A549 (cell line): ENCODE measurements at regions not wholly inside any gene's neighbourhood (a gene's known extent, or its start where the extent isn't known, plus 50 kb on each side); places are given as distances from the start of the nearest gene placed in this dataset.

ENCODE experiments used
- EHMT2 ChIP-seq: fragments of 200-600 bp; sonication (generic); IDR thresholded peaks from 2 replicates; pipeline ENCODE4 v1.6.1; 2016; ENCODE audit warnings: antibody characterized with exemption, low read depth, mild to moderate bottlenecking, moderate library complexity
- JUN ChIP-seq, 2 experiments: fragments of >200 bp; sonication (Bioruptor Twin); formaldehyde crosslinking; IDR thresholded peaks; 2 replicates in 1 of 2; 3 replicates in 1 of 2; pipeline ENCODE4 v1.6.1; 2016 to 2017
- POLR2A ChIP-seq: IDR thresholded peaks from 2 replicates; pipeline ENCODE4 v1.6.1; 2012; ENCODE audit warnings: mild to moderate bottlenecking, low read length
- POLR2AphosphoS2 ChIP-seq: conservative IDR thresholded peaks from 2 replicates; pipeline ENCODE4 v1.6.1; 2012; ENCODE audit warnings: low read length, improper control_type of control experiment, inconsistent platforms
- RAD21 ChIP-seq, 2 experiments: fragments of >200 bp in 1 of 2; sonication (Bioruptor Twin) in 1 of 2; formaldehyde crosslinking in 1 of 2; IDR thresholded peaks in 1 of 2; conservative IDR thresholded peaks in 1 of 2; 2 replicates in 1 of 2; 3 replicates in 1 of 2; pipeline ENCODE4 v1.6.1; 2012 to 2018; ENCODE audit warnings: inconsistent platforms in 1 of 2
- TF ChIP-seq, protein P1 (sequence below): fragments of >200 bp; sonication (Bioruptor Twin); formaldehyde crosslinking; IDR thresholded peaks from 3 replicates; pipeline ENCODE4 v1.5.1; 2016
- TF ChIP-seq, protein P2 (sequence below): fragments of >200 bp; sonication (Bioruptor Twin); formaldehyde crosslinking; IDR thresholded peaks from 2 replicates; pipeline ENCODE4 v1.6.1; 2016
- TF ChIP-seq, protein P3 (sequence below): fragments of 150-350 bp; IDR thresholded peaks from 2 replicates; pipeline ENCODE4 v1.6.1; 2014; ENCODE audit warnings: low read depth, mild to moderate bottlenecking, low read length
- TF ChIP-seq, protein P4 (sequence below): IDR thresholded peaks from 2 replicates; pipeline ENCODE4 v1.6.1; 2012
- TF ChIP-seq, protein P5 (sequence below): IDR thresholded peaks from 2 replicates; pipeline ENCODE4 v1.6.1; 2012

DNA sequence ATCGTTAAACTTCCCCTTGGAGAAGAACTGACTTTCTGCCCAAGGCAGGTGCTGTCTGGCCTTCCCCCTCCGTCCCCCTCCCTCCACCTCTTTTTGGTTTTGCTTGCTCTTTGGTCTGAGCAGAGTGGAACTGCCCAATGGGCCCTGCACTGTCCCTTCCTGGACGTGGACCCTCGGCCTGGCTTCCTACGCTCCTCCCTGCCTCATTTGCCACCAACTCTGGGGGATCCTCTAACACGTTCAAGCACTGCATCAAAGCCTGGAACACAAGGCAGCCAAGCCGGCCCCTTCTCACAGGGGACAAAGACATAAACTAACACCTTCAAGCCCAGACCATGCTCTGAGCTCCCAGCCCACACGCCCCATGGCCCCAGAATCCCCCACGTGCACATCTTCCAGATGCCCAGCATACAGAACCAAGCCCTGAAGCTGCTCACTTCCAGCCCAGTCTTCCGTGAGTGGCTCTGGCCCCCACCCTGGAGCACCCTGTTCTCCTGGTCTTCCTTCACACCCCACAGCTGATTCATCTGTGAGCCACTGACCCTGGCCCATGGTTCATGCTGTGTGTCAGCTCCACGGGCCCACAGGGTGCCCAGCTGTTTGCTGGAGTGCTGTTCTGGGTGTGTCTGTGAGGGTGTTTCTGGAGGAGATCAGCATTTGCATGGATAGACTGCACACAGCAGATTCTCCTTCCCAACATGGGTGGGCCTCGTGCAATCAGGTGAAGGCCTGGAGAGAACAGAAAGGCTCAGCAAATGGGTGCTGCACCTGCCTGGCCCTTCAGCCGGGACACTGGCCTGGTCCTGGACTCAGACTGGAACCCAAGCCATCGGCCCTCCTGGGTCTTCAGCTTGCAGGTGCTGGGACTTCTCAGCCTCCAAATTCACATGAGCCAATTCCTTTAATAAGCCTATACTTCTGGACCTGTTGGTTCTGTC, 247.1 kb upstream of the SALL3 start:
- TF ChIP-seq POLR2A, result no peak
- TF ChIP-seq, protein P1, sequence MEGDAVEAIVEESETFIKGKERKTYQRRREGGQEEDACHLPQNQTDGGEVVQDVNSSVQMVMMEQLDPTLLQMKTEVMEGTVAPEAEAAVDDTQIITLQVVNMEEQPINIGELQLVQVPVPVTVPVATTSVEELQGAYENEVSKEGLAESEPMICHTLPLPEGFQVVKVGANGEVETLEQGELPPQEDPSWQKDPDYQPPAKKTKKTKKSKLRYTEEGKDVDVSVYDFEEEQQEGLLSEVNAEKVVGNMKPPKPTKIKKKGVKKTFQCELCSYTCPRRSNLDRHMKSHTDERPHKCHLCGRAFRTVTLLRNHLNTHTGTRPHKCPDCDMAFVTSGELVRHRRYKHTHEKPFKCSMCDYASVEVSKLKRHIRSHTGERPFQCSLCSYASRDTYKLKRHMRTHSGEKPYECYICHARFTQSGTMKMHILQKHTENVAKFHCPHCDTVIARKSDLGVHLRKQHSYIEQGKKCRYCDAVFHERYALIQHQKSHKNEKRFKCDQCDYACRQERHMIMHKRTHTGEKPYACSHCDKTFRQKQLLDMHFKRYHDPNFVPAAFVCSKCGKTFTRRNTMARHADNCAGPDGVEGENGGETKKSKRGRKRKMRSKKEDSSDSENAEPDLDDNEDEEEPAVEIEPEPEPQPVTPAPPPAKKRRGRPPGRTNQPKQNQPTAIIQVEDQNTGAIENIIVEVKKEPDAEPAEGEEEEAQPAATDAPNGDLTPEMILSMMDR, result no peak
- no peak for TF ChIP-seq EHMT2
- no peak for TF ChIP-seq RAD21 (conservative IDR thresholded peaks at IDR 0.05 in 1 of 2, IDR thresholded peaks at IDR 0.05 in 1 of 2)
- TF ChIP-seq, protein P2, sequence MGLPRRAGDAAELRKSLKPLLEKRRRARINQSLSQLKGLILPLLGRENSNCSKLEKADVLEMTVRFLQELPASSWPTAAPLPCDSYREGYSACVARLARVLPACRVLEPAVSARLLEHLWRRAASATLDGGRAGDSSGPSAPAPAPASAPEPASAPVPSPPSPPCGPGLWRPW, result no peak
- TF ChIP-seq, protein P3, sequence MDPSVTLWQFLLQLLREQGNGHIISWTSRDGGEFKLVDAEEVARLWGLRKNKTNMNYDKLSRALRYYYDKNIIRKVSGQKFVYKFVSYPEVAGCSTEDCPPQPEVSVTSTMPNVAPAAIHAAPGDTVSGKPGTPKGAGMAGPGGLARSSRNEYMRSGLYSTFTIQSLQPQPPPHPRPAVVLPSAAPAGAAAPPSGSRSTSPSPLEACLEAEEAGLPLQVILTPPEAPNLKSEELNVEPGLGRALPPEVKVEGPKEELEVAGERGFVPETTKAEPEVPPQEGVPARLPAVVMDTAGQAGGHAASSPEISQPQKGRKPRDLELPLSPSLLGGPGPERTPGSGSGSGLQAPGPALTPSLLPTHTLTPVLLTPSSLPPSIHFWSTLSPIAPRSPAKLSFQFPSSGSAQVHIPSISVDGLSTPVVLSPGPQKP, result no peak
- no peak for TF ChIP-seq JUN (IDR thresholded peaks at IDR 0.05)
- TF ChIP-seq, protein P4, sequence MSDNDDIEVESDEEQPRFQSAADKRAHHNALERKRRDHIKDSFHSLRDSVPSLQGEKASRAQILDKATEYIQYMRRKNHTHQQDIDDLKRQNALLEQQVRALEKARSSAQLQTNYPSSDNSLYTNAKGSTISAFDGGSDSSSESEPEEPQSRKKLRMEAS, result no peak
- TF ChIP-seq, protein P5, sequence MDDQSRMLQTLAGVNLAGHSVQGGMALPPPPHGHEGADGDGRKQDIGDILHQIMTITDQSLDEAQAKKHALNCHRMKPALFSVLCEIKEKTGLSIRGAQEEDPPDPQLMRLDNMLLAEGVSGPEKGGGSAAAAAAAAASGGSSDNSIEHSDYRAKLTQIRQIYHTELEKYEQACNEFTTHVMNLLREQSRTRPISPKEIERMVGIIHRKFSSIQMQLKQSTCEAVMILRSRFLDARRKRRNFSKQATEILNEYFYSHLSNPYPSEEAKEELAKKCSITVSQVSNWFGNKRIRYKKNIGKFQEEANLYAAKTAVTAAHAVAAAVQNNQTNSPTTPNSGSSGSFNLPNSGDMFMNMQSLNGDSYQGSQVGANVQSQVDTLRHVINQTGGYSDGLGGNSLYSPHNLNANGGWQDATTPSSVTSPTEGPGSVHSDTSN, result no peak
- no peak for TF ChIP-seq POLR2AphosphoS2
